ENCODE measurements at regions not wholly inside any gene's neighbourhood (a gene's known extent, or its start where the extent isn't known, plus 50 kb on each side); places are given as distances from the start of the nearest gene placed in this dataset.

- Histone ChIP-seq H3K9ac (ENCODE audit: low read length) (no peak overlapping the region), H3K79me2 (replicated peaks; ENCODE audit: insufficient read depth, low read length) (no peaks in the 10 kb centered on the region), H4K20me1 (ENCODE audit: insufficient read depth) (no peaks in the 10 kb centered on the region), H3K4me2 (ENCODE audit: low read length) (no peak overlapping the region), H3K9me3 (ENCODE audit: low read length) (no peaks in the 10 kb centered on the region), H3K27ac (ENCODE audit: low read length) (no peak overlapping the region), H3K9me2 (ENCODE audit: insufficient read depth, low read length) (no peaks in the 10 kb centered on the region), H3F3A (ENCODE audit: insufficient read depth, low read length, poor library complexity, severe bottlenecking) (no peaks in the 10 kb centered on the region), H2AFZ (ENCODE audit: low read depth, low read length) (no peak overlapping the region), H3K27me3 (ENCODE audit: insufficient read depth, low read depth, low read length) (no peaks in the 10 kb centered on the region), H3K4me3 (ENCODE audit: low read length) (no peak overlapping the region), H3K36me3 (ENCODE audit: insufficient read depth, low read length) (no peaks in the 10 kb centered on the region)
- TF ChIP-seq REST (IDR thresholded peaks at IDR 0.05; ENCODE audit: borderline replicate concordance) (no peak), SMC3 (conservative IDR thresholded peaks at IDR 0.05; ENCODE audit: poor library complexity) (no peak), EZH2 (IDR thresholded peaks at IDR 0.05; ENCODE audit: borderline replicate concordance, insufficient read depth, low read length, poor library complexity, severe bottlenecking) (no peak), POLR2AphosphoS5 (IDR thresholded peaks at IDR 0.05) (no peak), RAD21 (conservative IDR thresholded peaks at IDR 0.05) (no peak), TAF1 (IDR thresholded peaks at IDR 0.05; ENCODE audit: low read depth) (no peak), MXI1 (conservative IDR thresholded peaks at IDR 0.05; ENCODE audit: poor library complexity, severe bottlenecking) (no peak), EP300 (conservative IDR thresholded peaks at IDR 0.05; ENCODE audit: poor library complexity, severe bottlenecking) (no peak), CTCF (IDR thresholded peaks at IDR 0.05; ENCODE audit: poor library complexity, severe bottlenecking) (no peak)
These were observed 213.1 kb upstream of the NECTIN3 start for GRCh38 chr3:110858549-110858948.

- H3K9me3 ChIP-seq (ENCODE audit: low read length): no peaks in the 10 kb centered on the region
- H3K36me3 ChIP-seq (ENCODE audit: insufficient read depth, low read length): no peaks in the 10 kb centered on the region
- no peaks in the 10 kb centered on the region for H3F3A ChIP-seq (ENCODE audit: insufficient read depth, low read length, poor library complexity, severe bottlenecking)
- no peak overlapping the region for H3K27ac ChIP-seq (ENCODE audit: low read length)
- H2AFZ ChIP-seq (ENCODE audit: low read depth, low read length): no peak overlapping the region
- H3K4me3 ChIP-seq (ENCODE audit: low read length): no peak overlapping the region
- H3K27me3 ChIP-seq (ENCODE audit: insufficient read depth, low read depth, low read length): no peaks in the 10 kb centered on the region
- H3K9ac ChIP-seq (ENCODE audit: low read length): no peak overlapping the region
- H3K9me2 ChIP-seq (ENCODE audit: insufficient read depth, low read length): no peaks in the 10 kb centered on the region
- TF ChIP-seq RAD21 (conservative IDR thresholded peaks at IDR 0.05) (no peak), TAF1 (IDR thresholded peaks at IDR 0.05; ENCODE audit: low read depth) (no peak), MXI1 (conservative IDR thresholded peaks at IDR 0.05; ENCODE audit: poor library complexity, severe bottlenecking) (no peak), REST (IDR thresholded peaks at IDR 0.05; ENCODE audit: borderline replicate concordance) (no peak), SMC3 (conservative IDR thresholded peaks at IDR 0.05; ENCODE audit: poor library complexity) (no peak), CTCF (IDR thresholded peaks at IDR 0.05; ENCODE audit: poor library complexity, severe bottlenecking) (no peak), EZH2 (IDR thresholded peaks at IDR 0.05; ENCODE audit: borderline replicate concordance, insufficient read depth, low read length, poor library complexity, severe bottlenecking) (no peak), EP300 (conservative IDR thresholded peaks at IDR 0.05; ENCODE audit: poor library complexity, severe bottlenecking) (no peak), POLR2AphosphoS5 (IDR thresholded peaks at IDR 0.05) (no peak)
- peak overlapping the region; percentile 11 for H3K4me2 ChIP-seq (ENCODE audit: low read length)
- H4K20me1 ChIP-seq (ENCODE audit: insufficient read depth): no peaks in the 10 kb centered on the region
- H3K79me2 ChIP-seq (replicated peaks; ENCODE audit: insufficient read depth, low read length): no peaks in the 10 kb centered on the region
These were observed 212.3 kb upstream of the NECTIN3 start for GRCh38 chr3:110859336-110859735.
